ENCODE measurements at regions not wholly inside any gene's neighbourhood (a gene's known extent, or its start where the extent isn't known, plus 50 kb on each side); places are given as distances from the start of the nearest gene placed in this dataset.

GRCh38 chr14:86027990-86028389 lies 498.0 kb downstream of the FLRT2 start:
- Histone ChIP-seq H2AFZ (no peak overlapping the region), H3K4me2 (no peak overlapping the region), H3K9me3 (ENCODE audit: insufficient read depth, low read depth) (no peaks in the 10 kb centered on the region), H3K27ac (no peak overlapping the region), H3F3A (ENCODE audit: insufficient read depth, low read depth) (no peaks in the 10 kb centered on the region), H4K20me1 (ENCODE audit: insufficient read depth) (no peaks in the 10 kb centered on the region), H3K79me2 (ENCODE audit: low read depth) (no peaks in the 10 kb centered on the region), H3K4me1 (replicated peaks; ENCODE audit: insufficient read depth) (no peaks in the 10 kb centered on the region), H3K9me2 (ENCODE audit: insufficient read depth) (no peaks in the 10 kb centered on the region), H3K27me3 (ENCODE audit: insufficient read depth, low read depth) (no peaks in the 10 kb centered on the region), H3K4me3 (no peak overlapping the region), H3K36me3 (ENCODE audit: low read depth) (no peaks in the 10 kb centered on the region)
- POLR2A ChIA-PET (ENCODE audit: unreplicated experiment): no interaction called here
- CTCF ChIA-PET: no interaction called here
- no TSS peak for BruUV-seq (replicated peaks)
- intact Hi-C loops (cut with micrococcal nuclease; ENCODE audit: unreplicated experiment): no loop called here
- no peak for TF ChIP-seq EZH2 (IDR thresholded peaks at IDR 0.05; ENCODE audit: low read depth)
- no peak for TF ChIP-seq CTCF (conservative IDR thresholded peaks at IDR 0.05)
- no peak for DNase-seq

- Histone ChIP-seq H3K9me3 (ENCODE audit: insufficient read depth, low read depth) (no peaks in the 10 kb centered on the region), H3K4me2 (no peak overlapping the region), H3K9me2 (ENCODE audit: insufficient read depth) (no peaks in the 10 kb centered on the region), H3K27me3 (ENCODE audit: insufficient read depth, low read depth) (no peaks in the 10 kb centered on the region), H4K20me1 (ENCODE audit: insufficient read depth) (no peaks in the 10 kb centered on the region), H3K79me2 (ENCODE audit: low read depth) (no peaks in the 10 kb centered on the region), H3F3A (ENCODE audit: insufficient read depth, low read depth) (no peaks in the 10 kb centered on the region), H3K36me3 (ENCODE audit: low read depth) (no peaks in the 10 kb centered on the region), H2AFZ (no peak overlapping the region), H3K27ac (no peak overlapping the region), H3K4me1 (replicated peaks; ENCODE audit: insufficient read depth) (no peaks in the 10 kb centered on the region), H3K4me3 (no peak overlapping the region)
- TF ChIP-seq CTCF (conservative IDR thresholded peaks at IDR 0.05) (no peak), EZH2 (IDR thresholded peaks at IDR 0.05; ENCODE audit: low read depth) (no peak)
- POLR2A ChIA-PET (ENCODE audit: unreplicated experiment): no interaction called here
- CTCF ChIA-PET: no interaction called here
- intact Hi-C loops (cut with micrococcal nuclease; ENCODE audit: unreplicated experiment): no loop called here
- DNase-seq: no peak
- no TSS peak for BruUV-seq (replicated peaks)
These were observed 497.2 kb downstream of the FLRT2 start for GRCh38 chr14:86027144-86027543.

GRCh38 chr14:86022031-86022629 lies 492.2 kb downstream of the FLRT2 start:
- H3K4me2 ChIP-seq: no peak overlapping the region
- intact Hi-C loops (cut with micrococcal nuclease; ENCODE audit: unreplicated experiment): no loop called here
- TF ChIP-seq EZH2 (IDR thresholded peaks at IDR 0.05; ENCODE audit: low read depth) (no peak), CTCF (conservative IDR thresholded peaks at IDR 0.05) (no peak)
- no peak for DNase-seq
- no peak overlapping the region for H2AFZ ChIP-seq
- no peaks in the 10 kb centered on the region for H3K9me2 ChIP-seq (ENCODE audit: insufficient read depth)
- ChIA-PET CTCF (no interaction called here), POLR2A (ENCODE audit: unreplicated experiment) (no interaction called here)
- no TSS peak for BruUV-seq (replicated peaks)
- H3K79me2 ChIP-seq (ENCODE audit: low read depth): no peaks in the 10 kb centered on the region
- H3K4me3 ChIP-seq: no peak overlapping the region
- H3K27me3 ChIP-seq (ENCODE audit: insufficient read depth, low read depth): no peaks in the 10 kb centered on the region
- no peaks in the 10 kb centered on the region for H3K4me1 ChIP-seq (replicated peaks; ENCODE audit: insufficient read depth)
- H3K36me3 ChIP-seq (ENCODE audit: low read depth): no peaks in the 10 kb centered on the region
- no peaks in the 10 kb centered on the region for H3F3A ChIP-seq (ENCODE audit: insufficient read depth, low read depth)
- no peaks in the 10 kb centered on the region for H3K9me3 ChIP-seq (ENCODE audit: insufficient read depth, low read depth)
- H4K20me1 ChIP-seq (ENCODE audit: insufficient read depth): no peaks in the 10 kb centered on the region
- no peak overlapping the region for H3K27ac ChIP-seq

Measured in PC-9 (cell line).